H1 (cell line): ENCODE measurements at regions not wholly inside any gene's neighbourhood (a gene's known extent, or its start where the extent isn't known, plus 50 kb on each side); places are given as distances from the start of the nearest gene placed in this dataset.

Source experiments
- CTCF ChIA-PET: fragments of 300-600 bp; sonication (Branson Sonifier 250); formaldehyde crosslinking; loops from one replicate; lab custom pipeline; 2021; ENCODE audit not compliant: partially characterized antibody; lab: Charles Lee
- POLR2A ChIA-PET: fragments of 300-600 bp; sonication (Branson Sonifier 250); formaldehyde crosslinking; loops from one replicate; lab custom pipeline; 2021; ENCODE audit warnings: inconsistent platforms; ENCODE audit not compliant: partially characterized antibody; lab: Charles Lee
- DNase-seq, 2 experiments: peaks; one replicate each; pipeline versions ENCODE4 v3.0.0 to v3.0.0-alpha.2; 2010 to 2022; ENCODE audit warnings: low spot score in 2 of 2, low read depth in 1 of 2, mixed read lengths in 1 of 2
- FAIRE-seq: peaks from 2 replicates; lab custom pipeline; 2011; peaks lifted over from hg19 to GRCh38; lab: Jason Lieb, UNC
- H2AFZ ChIP-seq: 2 replicates; pipeline ENCODE4 v1.8.1; 2012; ENCODE audit warnings: low read length, inconsistent platforms
- H2AK5ac ChIP-seq: 2 replicates; pipeline ENCODE4 v1.6.1; 2013; ENCODE audit warnings: low read depth, low read length
- H2BK120ac ChIP-seq: replicated peaks from 2 replicates; pipeline ENCODE3; 2013; ENCODE audit warnings: low read depth, low read length, inconsistent platforms
- H2BK12ac ChIP-seq: 2 replicates; pipeline ENCODE4 v1.6.1; 2013; ENCODE audit warnings: low read depth, low read length
- H2BK15ac ChIP-seq: 2 replicates; pipeline ENCODE4 v1.6.1; 2013; ENCODE audit warnings: low read length
- H2BK20ac ChIP-seq: 2 replicates; pipeline ENCODE4 v1.6.1; 2013; ENCODE audit warnings: low read length
- H2BK5ac ChIP-seq: 2 replicates; pipeline ENCODE4 v1.6.1; 2013; ENCODE audit warnings: low read depth, low read length
- H3K14ac ChIP-seq: 2 replicates; pipeline ENCODE4 v1.6.1; 2013; ENCODE audit warnings: inconsistent platforms; ENCODE audit not compliant: insufficient read length
- H3K18ac ChIP-seq: 2 replicates; pipeline ENCODE4 v1.6.1; 2013; ENCODE audit warnings: low read length; ENCODE audit errors: extremely low read depth
- H3K23ac ChIP-seq: 2 replicates; pipeline ENCODE4 v1.6.1; 2013; ENCODE audit warnings: inconsistent platforms; ENCODE audit not compliant: insufficient read length
- H3K23me2 ChIP-seq: 2 replicates; pipeline ENCODE4 v1.6.1; 2013; ENCODE audit warnings: low read depth, low read length
- H3K27ac ChIP-seq: 2 replicates; pipeline ENCODE4 v1.6.1; 2011; ENCODE audit warnings: low read depth, low read length, inconsistent platforms
- H3K27me3 ChIP-seq, 4 experiments: replicated peaks in 1 of 4; 1 replicate in 1 of 4; 2 replicates in 3 of 4; pipeline versions ENCODE4 v1.6.1 to v1.8.1; 2011 to 2013; ENCODE audit warnings: low read length in 3 of 4, mild to moderate bottlenecking in 3 of 4, inconsistent platforms in 2 of 4, mixed read lengths in 2 of 4, moderate library complexity in 1 of 4; ENCODE audit not compliant: control insufficient read depth in 3 of 4, insufficient read depth in 3 of 4; ENCODE audit errors: extremely low read depth in 1 of 4
- H3K36me3 ChIP-seq, 4 experiments: 2 replicates each; pipeline versions ENCODE4 v1.6.1 to v1.8.1; 2011 to 2013; ENCODE audit warnings: mild to moderate bottlenecking in 4 of 4, low read length in 3 of 4, moderate library complexity in 2 of 4, control low read depth in 1 of 4, inconsistent platforms in 1 of 4; ENCODE audit not compliant: insufficient read depth in 4 of 4, control insufficient read depth in 2 of 4
- H3K4ac ChIP-seq: replicated peaks from 2 replicates; pipeline ENCODE3; 2013; ENCODE audit warnings: low read length, low read depth, mixed read lengths, inconsistent platforms; ENCODE audit not compliant: insufficient read length
- H3K4me1 ChIP-seq, 4 experiments: replicated peaks in 1 of 4; 1 replicate in 1 of 4; 2 replicates in 3 of 4; pipeline versions ENCODE4 v1.6.1 to v1.8.1; 2011 to 2013; ENCODE audit warnings: low read length in 3 of 4, inconsistent platforms in 2 of 4, mixed read lengths in 1 of 4; ENCODE audit not compliant: insufficient read depth in 4 of 4, control insufficient read depth in 3 of 4
- H3K4me2 ChIP-seq, 2 experiments: 2 replicates each; pipeline versions ENCODE4 v1.6.1 to v1.8.1; 2011 to 2013; ENCODE audit warnings: low read depth in 2 of 2, low read length in 2 of 2, control low read depth in 1 of 2, inconsistent platforms in 1 of 2, mild to moderate bottlenecking in 1 of 2; ENCODE audit not compliant: insufficient read depth in 1 of 2
- H3K4me3 ChIP-seq, 4 experiments: fragments of 200-600, 300-600 bp in 1 of 4; sonication (generic), shearing (Covaris generic), sonication (Bioruptor Twin) in 1 of 4; 2 replicates each; pipeline versions ENCODE4 v1.5.1 to v1.8.1; 2011 to 2016; ENCODE audit warnings: low read length in 4 of 4, low read depth in 3 of 4, control low read depth in 2 of 4, inconsistent platforms in 2 of 4, mild to moderate bottlenecking in 2 of 4, mixed read lengths in 1 of 4, moderate library complexity in 1 of 4; ENCODE audit not compliant: insufficient read depth in 2 of 4; ENCODE audit errors: extremely low read depth in 1 of 4
- H3K56ac ChIP-seq: replicated peaks from 2 replicates; pipeline ENCODE3; 2013; ENCODE audit warnings: low read depth, mild to moderate bottlenecking, mixed read lengths, low read length, inconsistent platforms; ENCODE audit not compliant: insufficient read length
- H3K79me1 ChIP-seq: 2 replicates; pipeline ENCODE4 v1.6.1; 2013; ENCODE audit warnings: low read depth, low read length, control low read depth
- H3K79me2 ChIP-seq, 2 experiments: 2 replicates each; pipeline versions ENCODE4 v1.6.1 to v1.8.1; 2012 to 2013; ENCODE audit warnings: low read length in 2 of 2, mild to moderate bottlenecking in 2 of 2, inconsistent platforms in 1 of 2; ENCODE audit not compliant: insufficient read depth in 2 of 2, control insufficient read depth in 1 of 2
- H3K9ac ChIP-seq, 4 experiments: replicated peaks in 1 of 4; 1 replicate in 1 of 4; 2 replicates in 3 of 4; pipeline versions ENCODE4 v1.6.1 to v1.8.1; 2011 to 2013; ENCODE audit warnings: low read depth in 3 of 4, low read length in 3 of 4, control low read depth in 2 of 4, mild to moderate bottlenecking in 2 of 4, moderate library complexity in 2 of 4, inconsistent platforms in 1 of 4; ENCODE audit errors: extremely low read depth in 1 of 4
- H3K9me3 ChIP-seq, 2 experiments: 2 replicates each; pipeline versions ENCODE4 v1.6.1 to v1.8.1; 2012 to 2013; ENCODE audit warnings: mild to moderate bottlenecking in 2 of 2, moderate library complexity in 2 of 2, control low read depth in 1 of 2, inconsistent platforms in 1 of 2, low read depth in 1 of 2, low read length in 1 of 2, mixed read lengths in 1 of 2; ENCODE audit not compliant: insufficient read depth in 2 of 2
- H4K20me1 ChIP-seq, 2 experiments: replicated peaks in 1 of 2; 2 replicates each; pipeline versions ENCODE3 to v1.8.1; 2011 to 2013; ENCODE audit warnings: inconsistent platforms in 2 of 2, low read length in 2 of 2, mild to moderate bottlenecking in 1 of 2; ENCODE audit not compliant: insufficient read depth in 2 of 2, control insufficient read depth in 1 of 2
- H4K5ac ChIP-seq: 2 replicates; pipeline ENCODE4 v1.6.1; 2013; ENCODE audit warnings: low read length, low read depth, mixed read lengths, inconsistent platforms; ENCODE audit not compliant: insufficient read length
- H4K8ac ChIP-seq: 2 replicates; pipeline ENCODE4 v1.8.0; 2013; ENCODE audit warnings: mild to moderate bottlenecking, moderate library complexity, low read length, inconsistent platforms; ENCODE audit not compliant: insufficient read depth; ENCODE audit errors: extremely low read depth
- H4K91ac ChIP-seq: replicated peaks from 2 replicates; pipeline ENCODE3; 2013; ENCODE audit warnings: low read length, mixed read lengths, inconsistent platforms; ENCODE audit not compliant: insufficient read length
- BCL11A ChIP-seq, 2 experiments: IDR thresholded peaks; one replicate each; pipeline ENCODE4 v1.6.1; 2011; ENCODE audit warnings: low read depth in 2 of 2, low read length in 2 of 2, mild to moderate bottlenecking in 2 of 2
- BRCA1 ChIP-seq: IDR thresholded peaks from 2 replicates; pipeline ENCODE4 v1.6.1; 2012; ENCODE audit warnings: low read depth, low read length, improper control_type of control experiment
- CBX8 ChIP-seq: fragments of 300-800, 300-1000 bp; sonication (generic); IDR thresholded peaks from 2 replicates; pipeline ENCODE4 v1.7.1; 2016; ENCODE audit warnings: low read depth, low read length, borderline replicate concordance
- CREB1 ChIP-seq: IDR thresholded peaks from 2 replicates; pipeline ENCODE4 v1.6.1; 2012; ENCODE audit warnings: inconsistent platforms
- GABPA ChIP-seq: IDR thresholded peaks from 2 replicates; pipeline ENCODE4 v1.6.1; 2011; ENCODE audit warnings: mild to moderate bottlenecking, low read length, moderate library complexity, borderline replicate concordance; ENCODE audit not compliant: insufficient read depth
- GTF2F1 ChIP-seq: IDR thresholded peaks from 2 replicates; pipeline ENCODE4 v1.6.1; 2012; ENCODE audit warnings: low read depth, low read length, improper control_type of control experiment, borderline replicate concordance
- HDAC2 ChIP-seq, 2 experiments: fragments of 300-600 bp in 1 of 2; sonication (generic) in 1 of 2; IDR thresholded peaks; 2 replicates each; pipeline ENCODE4 v1.6.1; 2011 to 2012; ENCODE audit warnings: low read depth in 2 of 2, low read length in 2 of 2, mild to moderate bottlenecking in 2 of 2, moderate library complexity in 2 of 2, borderline replicate concordance in 1 of 2, inconsistent platforms in 1 of 2
- JUND ChIP-seq: IDR thresholded peaks from 2 replicates; pipeline ENCODE4 v1.6.1; 2011; ENCODE audit warnings: mild to moderate bottlenecking, improper control_type of control experiment, low read length
- POLR2AphosphoS5 ChIP-seq: IDR thresholded peaks from 2 replicates; pipeline ENCODE4 v1.6.1; 2011; ENCODE audit warnings: low read depth, low read length
- RNF2 ChIP-seq: fragments of 200-900, 300-1000 bp; sonication (generic); IDR thresholded peaks from 2 replicates; pipeline ENCODE4 v1.7.1; 2016; ENCODE audit warnings: borderline replicate concordance, low read depth, mild to moderate bottlenecking, antibody characterized with exemption, low read length; ENCODE audit not compliant: poor library complexity, severe bottlenecking; ENCODE audit errors: missing control alignments
- SAP30 ChIP-seq: fragments of 300-600 bp; sonication (generic); IDR thresholded peaks from 2 replicates; pipeline ENCODE4 v1.7.1; 2012; ENCODE audit warnings: low read length, moderate library complexity, mild to moderate bottlenecking, inconsistent platforms; ENCODE audit not compliant: insufficient read depth, insufficient replicate concordance
- SIN3A ChIP-seq, 2 experiments: IDR thresholded peaks in 1 of 2; conservative IDR thresholded peaks in 1 of 2; 2 replicates each; pipeline ENCODE4 v1.6.1; 2011 to 2012; ENCODE audit warnings: low read length in 2 of 2, improper control_type of control experiment in 1 of 2, low read depth in 1 of 2, mild to moderate bottlenecking in 1 of 2
- SIRT6 ChIP-seq: IDR thresholded peaks from one replicate; pipeline ENCODE4 v1.7.1; 2012; ENCODE audit warnings: low read length, inconsistent platforms
- SP1 ChIP-seq: IDR thresholded peaks from 2 replicates; pipeline ENCODE4 v1.6.1; 2011; ENCODE audit warnings: low read depth, low read length
- TCF12 ChIP-seq: IDR thresholded peaks from 2 replicates; pipeline ENCODE4 v1.6.1; 2011; ENCODE audit warnings: low read depth, mild to moderate bottlenecking, low read length
- WGBS, 2 experiments: shearing (Covaris generic) in 1 of 2; methylation state at CpG; one replicate each; pipeline versions ENCODE4 v1.1.6 to v1.1.7; 2013 to 2015; ENCODE audit warnings: low lambda C conversion rate in 2 of 2, mixed read lengths in 2 of 2, inconsistent platforms in 1 of 2, low coverage in 1 of 2, missing lambda C conversion rate in 1 of 2; ENCODE audit not compliant: insufficient replicate concordance in 2 of 2, insufficient coverage in 1 of 2, insufficient read length in 1 of 2; ENCODE audit errors: extremely low coverage in 1 of 2, missing lambda C conversion rate in 1 of 2; 5-methylcytosine and 5-hydroxymethylcytosine counted together

GRCh38 chr18:10038268-10038667 lies 124.5 kb downstream of the VAPA start:
- Histone ChIP-seq H3K36me3 (no peaks in the 10 kb centered on the region), H4K5ac (no peak overlapping the region), H4K20me1 (no peaks in the 10 kb centered on the region), H3K79me2 (no peaks in the 10 kb centered on the region), H3K56ac (no peak overlapping the region), H2BK5ac (no peak overlapping the region), H3K4me3 (no peak overlapping the region), H3K23ac (no peak overlapping the region), H3K79me1 (no peaks in the 10 kb centered on the region), H3K27ac (no peak overlapping the region), H3K9ac (no peak overlapping the region), H2BK120ac (no peak overlapping the region), H2AK5ac (no peak overlapping the region), H2BK12ac (no peak overlapping the region), H4K91ac (no peak overlapping the region), H3K4ac (no peak overlapping the region), H3K27me3 (no peaks in the 10 kb centered on the region; a peak in 2 of 7 replicates), H3K4me1 (no peaks in the 10 kb centered on the region; a peak in 1 of 7 replicates), H2BK15ac (no peak overlapping the region), H2BK20ac (no peak overlapping the region), H2AFZ (no peak overlapping the region), H3K18ac (no peak overlapping the region), H3K4me2 (no peak overlapping the region), H3K9me3 (peaks cover 3 to 5% of the 10 kb centered on the region in 2 experiments; a peak in 1 of 4 replicates), H3K14ac (no peak overlapping the region), H4K8ac (no peak overlapping the region), H3K23me2 (no peaks in the 10 kb centered on the region)
- DNase-seq (no peak), FAIRE-seq (no peak)
- POLR2A ChIA-PET: no interaction called here
- CTCF ChIA-PET: no interaction called here
- WGBS, 2 experiments: 77% methylated on average over 2 of the region's 2 CpGs; no CpG with 5 or more reads in 1 of the 2 experiments
- TF ChIP-seq RNF2 (no peak), SAP30 (no peak), TCF12 (no peak), BCL11A (IDR thresholded peaks at IDR 0.05; ENCODE audit: low read depth in 2 of 2, low read length in 2 of 2) (no peak), POLR2AphosphoS5 (no peak), SP1 (no peak), HDAC2 (IDR thresholded peaks at IDR 0.05; ENCODE audit: borderline replicate concordance in 1 of 2, low read depth in 2 of 2, low read length in 2 of 2) (no peak), CREB1 (no peak), GTF2F1 (no peak), BRCA1 (no peak), JUND (no peak), SIRT6 (no peak), SIN3A (conservative IDR thresholded peaks at IDR 0.05 in 1 of 2, IDR thresholded peaks at IDR 0.05 in 1 of 2; ENCODE audit: low read depth in 1 of 2, low read length in 2 of 2) (no peak), GABPA (no peak), CBX8 (no peak)
